ENCODE measurements at regions not wholly inside any gene's neighbourhood (a gene's known extent, or its start where the extent isn't known, plus 50 kb on each side); places are given as distances from the start of the nearest gene placed in this dataset.
"Not testable (repeated sequence)": the region's sequence is repeated elsewhere in the genome, so short reads cannot be mapped to it uniquely, and the experiment has no call there.

GRCh38 chr15:66635817-66636216 lies 66.2 kb upstream of the SMAD6 start:
- no peak for DNase-seq (ENCODE audit: low read depth in 2 of 2)

- not testable (repeated sequence) for DNase-seq (ENCODE audit: low read depth in 2 of 2)
Observed at GRCh38 chr15:66637044-66637443, 65.0 kb upstream of the SMAD6 start.

GRCh38 chr15:66638377-66638776 lies 63.7 kb upstream of the SMAD6 start:
- no peak for DNase-seq (ENCODE audit: low read depth in 2 of 2)

- DNase-seq (ENCODE audit: low read depth in 2 of 2): no peak
Observed at GRCh38 chr15:66641485-66642315, 60.3 kb upstream of the SMAD6 start.

GRCh38 chr15:66642514-66642913 lies 59.5 kb upstream of the SMAD6 start:
- DNase-seq (ENCODE audit: low read depth in 2 of 2): no peak

- DNase-seq (ENCODE audit: low read depth in 2 of 2): no peak
Observed at GRCh38 chr15:66643033-66643432, 59.0 kb upstream of the SMAD6 start.

GRCh38 chr15:66644000-66644787 lies 57.8 kb upstream of the SMAD6 start:
- no peak for DNase-seq (ENCODE audit: low read depth in 2 of 2)

- DNase-seq (ENCODE audit: low read depth in 2 of 2): no peak
Observed at GRCh38 chr15:66644869-66645268, 57.2 kb upstream of the SMAD6 start.

- DNase-seq (ENCODE audit: low read depth in 2 of 2): no peak
Observed at GRCh38 chr15:66646308-66646707, 55.7 kb upstream of the SMAD6 start.

GRCh38 chr15:66646799-66647198 lies 55.2 kb upstream of the SMAD6 start:
- no peak for DNase-seq (ENCODE audit: low read depth in 2 of 2)

- DNase-seq (ENCODE audit: low read depth in 2 of 2): no peak
Observed at GRCh38 chr15:66647358-66647757, 54.7 kb upstream of the SMAD6 start.

- no peak for DNase-seq (ENCODE audit: low read depth in 2 of 2)
Observed at GRCh38 chr15:66648588-66648987, 53.4 kb upstream of the SMAD6 start.

GRCh38 chr15:66649235-66649984 lies 52.6 kb upstream of the SMAD6 start:
- DNase-seq (ENCODE audit: low read depth in 2 of 2): no peak

- DNase-seq (ENCODE audit: low read depth in 2 of 2): no peak
Observed at GRCh38 chr15:66650433-66650832, 51.6 kb upstream of the SMAD6 start.

- DNase-seq (ENCODE audit: low read depth in 2 of 2): no peak
Observed at GRCh38 chr15:66651198-66651597, 50.8 kb upstream of the SMAD6 start.

- no peak for DNase-seq (ENCODE audit: low read depth in 2 of 2)
Observed at GRCh38 chr15:66651913-66652642, 50.0 kb upstream of the SMAD6 start.

Data from stimulated activated CD8-positive, alpha-beta memory T cell treated with anti-CD3 and anti-CD28 coated beads, Interleukin-2, amount 100 ng/mL, for 48 hours (primary cell).